Loucy (cell line): ENCODE measurements at regions not wholly inside any gene's neighbourhood (a gene's known extent, or its start where the extent isn't known, plus 50 kb on each side); places are given as distances from the start of the nearest gene placed in this dataset.

Experiments used
- H2AFZ ChIP-seq: fragments of 200-600 bp; sonication (generic); 2 replicates; pipeline ENCODE4 v1.6.0; 2016; ENCODE audit warnings: antibody characterized with exemption, mild to moderate bottlenecking, low read length, moderate library complexity
- H3F3A ChIP-seq: fragments of 200-600 bp; 2 replicates; pipeline ENCODE4 v1.6.0; 2016; ENCODE audit warnings: antibody characterized with exemption, low read depth, mild to moderate bottlenecking
- H3K27me3 ChIP-seq: fragments of 200-600 bp; sonication (generic); 2 replicates; pipeline ENCODE4 v1.6.1; 2014; ENCODE audit warnings: low read length, mild to moderate bottlenecking; ENCODE audit not compliant: insufficient read depth, poor library complexity, severe bottlenecking
- H3K36me3 ChIP-seq: fragments of 200-600 bp; sonication (generic); 2 replicates; pipeline ENCODE4 v1.6.1; 2016; ENCODE audit warnings: low read length; ENCODE audit not compliant: insufficient read depth
- H3K4me1 ChIP-seq: fragments of 200-600 bp; sonication (generic); 2 replicates; pipeline ENCODE4 v1.5.1; 2014; ENCODE audit warnings: low read length, mild to moderate bottlenecking; ENCODE audit not compliant: insufficient read depth, poor library complexity, severe bottlenecking
- H3K4me2 ChIP-seq: fragments of 200-600 bp; sonication (generic); 2 replicates; pipeline ENCODE4 v1.6.0; 2014; ENCODE audit warnings: antibody characterized with exemption, low read length, low read depth, mild to moderate bottlenecking; ENCODE audit not compliant: poor library complexity, severe bottlenecking
- H3K4me3 ChIP-seq: fragments of 200-600 bp; sonication (generic); 2 replicates; pipeline ENCODE4 v1.5.1; 2014; ENCODE audit warnings: low read length, mild to moderate bottlenecking, mixed read lengths; ENCODE audit not compliant: poor library complexity, severe bottlenecking
- H3K79me2 ChIP-seq: fragments of 200-600 bp; sonication (generic); 2 replicates; pipeline ENCODE4 v1.6.1; 2014; ENCODE audit warnings: low read length; ENCODE audit not compliant: insufficient read depth
- H3K9ac ChIP-seq: fragments of 200-600 bp; sonication (generic); 2 replicates; pipeline ENCODE4 v1.6.0; 2014; ENCODE audit warnings: mild to moderate bottlenecking, low read depth, low read length, moderate library complexity; ENCODE audit not compliant: poor library complexity, severe bottlenecking
- H3K9me2 ChIP-seq: fragments of 200-600 bp; sonication (generic); replicated peaks from 2 replicates; pipeline ENCODE4 v1.6.1; 2016; ENCODE audit warnings: low read depth, low read length, mixed read lengths
- H3K9me3 ChIP-seq: fragments of 200-600 bp; sonication (generic); 2 replicates; pipeline ENCODE4 v1.6.1; 2014; ENCODE audit warnings: mild to moderate bottlenecking, antibody characterized with exemption, low read length, low read depth; ENCODE audit not compliant: insufficient read depth
- H4K20me1 ChIP-seq: fragments of 200-600 bp; sonication (generic); 2 replicates; pipeline ENCODE4 v1.6.0; 2014; ENCODE audit warnings: antibody characterized with exemption, low read length, mild to moderate bottlenecking; ENCODE audit not compliant: insufficient read depth, poor library complexity, severe bottlenecking
- EZH2phosphoT487 ChIP-seq: fragments of 200-600 bp; IDR thresholded peaks from 2 replicates; pipeline ENCODE4 v1.6.1; 2018; ENCODE audit warnings: antibody characterized with exemption, mild to moderate bottlenecking, moderate library complexity, borderline replicate concordance
- TF ChIP-seq, protein P1 (sequence below): fragments of 200-600 bp; sonication (generic); conservative IDR thresholded peaks from 2 replicates; pipeline ENCODE4 v1.5.1; 2014; ENCODE audit warnings: mild to moderate bottlenecking, antibody characterized with exemption, low read length

DNA sequence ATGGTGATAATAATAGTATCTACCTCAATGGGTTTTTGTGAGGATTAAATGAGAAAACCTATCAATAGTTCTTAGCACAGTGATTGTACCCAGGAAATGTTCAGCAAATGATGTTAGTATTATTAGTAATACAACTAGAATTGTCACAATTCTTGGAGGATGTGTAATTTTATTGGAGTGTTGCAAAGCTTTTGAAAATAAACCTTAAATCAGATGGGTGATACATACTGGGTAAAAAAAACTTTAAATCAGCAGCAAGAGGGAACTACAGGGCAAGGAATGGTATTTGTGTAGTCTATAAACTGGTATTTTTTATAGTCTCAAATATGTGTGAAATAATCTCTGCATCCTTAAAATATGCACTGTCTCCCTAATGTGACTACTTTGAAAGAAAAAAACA lies 371.6 kb downstream of the PIK3R1 start:
- H3K4me3 ChIP-seq: no peak overlapping the region
- H3K27me3 ChIP-seq: no peaks in the 10 kb centered on the region
- H3K9me3 ChIP-seq: no peaks in the 10 kb centered on the region
- H3K4me2 ChIP-seq: no peak overlapping the region
- no peak overlapping the region for H2AFZ ChIP-seq
- H3K36me3 ChIP-seq: no peaks in the 10 kb centered on the region
- H3F3A ChIP-seq: no peaks in the 10 kb centered on the region
- H3K9me2 ChIP-seq: no peaks in the 10 kb centered on the region
- H3K9ac ChIP-seq: no peak overlapping the region
- peaks cover 10% of the 10 kb centered on the region for H3K4me1 ChIP-seq
- no peaks in the 10 kb centered on the region for H4K20me1 ChIP-seq
- no peaks in the 10 kb centered on the region for H3K79me2 ChIP-seq
- TF ChIP-seq, protein P1, sequence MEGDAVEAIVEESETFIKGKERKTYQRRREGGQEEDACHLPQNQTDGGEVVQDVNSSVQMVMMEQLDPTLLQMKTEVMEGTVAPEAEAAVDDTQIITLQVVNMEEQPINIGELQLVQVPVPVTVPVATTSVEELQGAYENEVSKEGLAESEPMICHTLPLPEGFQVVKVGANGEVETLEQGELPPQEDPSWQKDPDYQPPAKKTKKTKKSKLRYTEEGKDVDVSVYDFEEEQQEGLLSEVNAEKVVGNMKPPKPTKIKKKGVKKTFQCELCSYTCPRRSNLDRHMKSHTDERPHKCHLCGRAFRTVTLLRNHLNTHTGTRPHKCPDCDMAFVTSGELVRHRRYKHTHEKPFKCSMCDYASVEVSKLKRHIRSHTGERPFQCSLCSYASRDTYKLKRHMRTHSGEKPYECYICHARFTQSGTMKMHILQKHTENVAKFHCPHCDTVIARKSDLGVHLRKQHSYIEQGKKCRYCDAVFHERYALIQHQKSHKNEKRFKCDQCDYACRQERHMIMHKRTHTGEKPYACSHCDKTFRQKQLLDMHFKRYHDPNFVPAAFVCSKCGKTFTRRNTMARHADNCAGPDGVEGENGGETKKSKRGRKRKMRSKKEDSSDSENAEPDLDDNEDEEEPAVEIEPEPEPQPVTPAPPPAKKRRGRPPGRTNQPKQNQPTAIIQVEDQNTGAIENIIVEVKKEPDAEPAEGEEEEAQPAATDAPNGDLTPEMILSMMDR: no peak
- no peak for TF ChIP-seq EZH2phosphoT487

DNA sequence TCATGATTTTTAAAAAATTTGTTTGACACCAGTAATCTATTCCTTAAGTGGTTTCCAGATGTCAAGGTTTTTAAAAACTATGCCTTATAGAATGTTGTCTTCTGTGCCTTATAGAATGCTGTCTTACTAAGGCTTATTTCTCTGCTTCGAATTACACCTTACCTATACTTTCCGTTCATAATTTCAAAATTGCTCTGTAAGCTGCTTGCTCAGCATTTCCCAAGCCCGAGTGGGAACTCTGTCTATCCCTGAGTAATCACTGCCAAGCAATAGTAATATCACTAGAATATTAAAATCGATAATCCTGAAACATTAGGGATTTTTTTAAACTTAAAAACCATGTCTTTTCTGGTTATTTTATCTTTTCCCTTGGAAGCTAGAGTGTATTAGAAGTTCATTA lies 376.3 kb downstream of the PIK3R1 start:
- no peaks in the 10 kb centered on the region for H3K4me1 ChIP-seq
- TF ChIP-seq, protein P1: no peak
- TF ChIP-seq EZH2phosphoT487: no peak

DNA sequence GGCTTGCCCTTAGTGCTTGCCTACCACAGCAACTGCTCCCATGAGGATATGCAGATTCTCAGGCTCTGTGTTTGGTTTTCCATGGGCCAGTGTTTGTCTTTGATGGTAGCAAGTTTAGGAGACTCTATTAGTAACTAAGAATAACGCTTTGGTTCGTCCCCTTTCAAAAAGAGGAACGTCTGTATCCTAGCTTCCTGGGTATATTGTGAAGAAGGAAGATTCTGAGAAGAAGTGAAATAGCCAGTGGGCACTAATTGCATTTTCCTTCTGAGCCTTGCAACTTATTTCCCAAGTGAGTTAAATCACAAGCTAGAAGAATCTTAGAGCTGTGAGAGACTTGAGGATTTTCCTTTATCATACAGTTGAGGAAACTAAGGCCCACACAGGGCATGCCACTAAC lies 376.8 kb downstream of the PIK3R1 start:
- Histone ChIP-seq H2AFZ (no peak overlapping the region), H3K9ac (no peak overlapping the region), H3K9me3 (no peaks in the 10 kb centered on the region), H3K4me2 (no peak overlapping the region), H3F3A (no peaks in the 10 kb centered on the region), H4K20me1 (no peaks in the 10 kb centered on the region), H3K79me2 (no peaks in the 10 kb centered on the region), H3K36me3 (no peaks in the 10 kb centered on the region), H3K9me2 (no peaks in the 10 kb centered on the region), H3K4me3 (no peak overlapping the region), H3K4me1 (no peaks in the 10 kb centered on the region), H3K27me3 (no peaks in the 10 kb centered on the region)
- TF ChIP-seq, protein P1: no peak
- TF ChIP-seq EZH2phosphoT487: no peak

More for the DNA sequence above, 376.3 kb downstream of the PIK3R1 start:
- Histone ChIP-seq H3F3A (no peaks in the 10 kb centered on the region), H3K27me3 (no peaks in the 10 kb centered on the region), H3K79me2 (no peaks in the 10 kb centered on the region), H3K36me3 (no peaks in the 10 kb centered on the region), H3K9me3 (no peaks in the 10 kb centered on the region), H2AFZ (no peak overlapping the region), H4K20me1 (no peaks in the 10 kb centered on the region), H3K9ac (no peak overlapping the region), H3K4me2 (no peak overlapping the region), H3K4me3 (no peak overlapping the region), H3K9me2 (no peaks in the 10 kb centered on the region)
